ENCODE measurements at regions not wholly inside any gene's neighbourhood (a gene's known extent, or its start where the extent isn't known, plus 50 kb on each side); places are given as distances from the start of the nearest gene placed in this dataset.

GRCh38 chr15:72858205-72858604 is 74.6 kb upstream of the ADPGK start:
- Histone ChIP-seq H4K20me1 (ENCODE audit: insufficient read depth, low read length) (no peaks in the 10 kb centered on the region), H2AFZ (ENCODE audit: low read depth, low read length) (no peak overlapping the region), H3K27me3 (ENCODE audit: insufficient read depth, low read length) (no peaks in the 10 kb centered on the region), H3K27ac (ENCODE audit: low read depth, low read length) (no peak overlapping the region), H3K4me2 (ENCODE audit: low read length) (no peak overlapping the region), H3K9me3 (ENCODE audit: insufficient read depth, low read depth, low read length) (no peaks in the 10 kb centered on the region), H3K4me3 (ENCODE audit: insufficient read depth, low read depth, low read length) (no peak overlapping the region), H3K79me2 (ENCODE audit: insufficient read depth, low read length) (no peaks in the 10 kb centered on the region), H3K9ac (ENCODE audit: low read length) (no peak overlapping the region), H3K4me1 (ENCODE audit: insufficient read depth, low read length) (no peaks in the 10 kb centered on the region), H3K36me3 (ENCODE audit: insufficient read depth, low read length) (no peaks in the 10 kb centered on the region)
- no peaks in the 10 kb centered on the region for H3K36me3 Mint-ChIP-seq (ENCODE audit: low read depth, unreplicated experiment)
- DNase-seq (ENCODE audit: low read depth) (no peak), FAIRE-seq (no peak)
- no peak overlapping the region for H3K4me3 Mint-ChIP-seq (ENCODE audit: unreplicated experiment)
- H3K9me3 Mint-ChIP-seq (ENCODE audit: unreplicated experiment) = peaks cover 4% of the 10 kb centered on the region
- no peak overlapping the region for H3K27ac Mint-ChIP-seq (ENCODE audit: unreplicated experiment)
- H3K27me3 Mint-ChIP-seq (ENCODE audit: low read depth, unreplicated experiment) = peaks cover 4% of the 10 kb centered on the region
- TF ChIP-seq EZH2 (IDR thresholded peaks at IDR 0.05; ENCODE audit: insufficient read depth, low read length) (no peak), CTCF (IDR thresholded peaks at IDR 0.05; ENCODE audit: insufficient read depth, low read depth, low read length) (no peak)
- peaks cover 4% of the 10 kb centered on the region for H3K4me1 Mint-ChIP-seq (ENCODE audit: low read depth, unreplicated experiment)

DNA sequence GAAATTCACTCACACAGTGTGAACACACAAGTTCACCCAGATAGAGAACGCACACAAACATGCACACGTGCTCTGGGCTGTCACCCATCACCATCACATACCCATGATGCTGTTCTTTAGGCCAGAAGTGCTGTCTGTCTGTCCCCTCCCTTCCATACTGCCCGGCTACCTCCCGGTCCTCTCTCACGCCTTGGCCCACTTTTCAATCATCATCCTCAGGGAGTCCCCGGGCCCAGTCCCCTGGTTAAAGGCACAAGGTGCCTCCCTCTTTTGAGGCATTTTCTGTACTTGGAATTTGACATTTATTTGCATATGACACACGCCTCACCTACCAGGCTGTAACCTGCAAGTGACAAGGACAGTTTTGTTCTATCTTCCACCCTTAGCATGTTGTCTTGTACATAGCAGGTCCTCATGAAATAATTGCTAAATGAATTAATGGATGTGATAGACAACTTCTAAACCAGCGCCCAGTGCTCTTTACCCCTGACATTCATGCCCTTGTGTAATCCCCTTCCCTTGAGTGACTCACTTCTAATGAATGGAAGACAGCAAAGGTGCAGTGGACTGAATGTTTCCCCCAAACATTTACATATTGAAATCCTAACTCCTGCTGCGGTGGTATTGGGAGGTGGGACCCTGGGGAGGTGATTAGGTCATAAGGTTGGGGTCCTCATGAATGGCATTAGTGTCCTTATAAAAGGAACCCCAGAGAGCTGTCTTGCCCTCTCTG is 73.9 kb upstream of the ADPGK start:
- Histone ChIP-seq H3K27me3 (ENCODE audit: insufficient read depth, low read length) (no peaks in the 10 kb centered on the region), H3K9ac (ENCODE audit: low read length) (no peak overlapping the region), H3K79me2 (ENCODE audit: insufficient read depth, low read length) (no peaks in the 10 kb centered on the region), H3K4me3 (ENCODE audit: insufficient read depth, low read depth, low read length) (no peak overlapping the region), H3K4me1 (ENCODE audit: insufficient read depth, low read length) (no peaks in the 10 kb centered on the region), H3K4me2 (ENCODE audit: low read length) (no peak overlapping the region), H3K36me3 (ENCODE audit: insufficient read depth, low read length) (no peaks in the 10 kb centered on the region), H2AFZ (ENCODE audit: low read depth, low read length) (no peak overlapping the region), H4K20me1 (ENCODE audit: insufficient read depth, low read length) (no peaks in the 10 kb centered on the region), H3K27ac (ENCODE audit: low read depth, low read length) (no peak overlapping the region), H3K9me3 (ENCODE audit: insufficient read depth, low read depth, low read length) (no peaks in the 10 kb centered on the region)
- FAIRE-seq = no peak
- H3K27ac Mint-ChIP-seq (ENCODE audit: unreplicated experiment) = no peak overlapping the region
- no peak for DNase-seq (ENCODE audit: low read depth)
- no peaks in the 10 kb centered on the region for H3K9me3 Mint-ChIP-seq (ENCODE audit: unreplicated experiment)
- peaks cover 4% of the 10 kb centered on the region for H3K27me3 Mint-ChIP-seq (ENCODE audit: low read depth, unreplicated experiment)
- H3K36me3 Mint-ChIP-seq (ENCODE audit: low read depth, unreplicated experiment) = no peaks in the 10 kb centered on the region
- no peak overlapping the region for H3K4me3 Mint-ChIP-seq (ENCODE audit: unreplicated experiment)
- no peak for TF ChIP-seq CTCF (IDR thresholded peaks at IDR 0.05; ENCODE audit: insufficient read depth, low read depth, low read length)
- TF ChIP-seq EZH2 (IDR thresholded peaks at IDR 0.05; ENCODE audit: insufficient read depth, low read length) = no peak
- no peaks in the 10 kb centered on the region for H3K4me1 Mint-ChIP-seq (ENCODE audit: low read depth, unreplicated experiment)

- no peaks in the 10 kb centered on the region for H3K36me3 Mint-ChIP-seq (ENCODE audit: low read depth, unreplicated experiment)
- no peaks in the 10 kb centered on the region for H3K9me3 ChIP-seq (ENCODE audit: insufficient read depth, low read depth, low read length)
- H3K9me3 Mint-ChIP-seq (ENCODE audit: unreplicated experiment) = no peaks in the 10 kb centered on the region
- TF ChIP-seq EZH2 (IDR thresholded peaks at IDR 0.05; ENCODE audit: insufficient read depth, low read length) (no peak), CTCF (IDR thresholded peaks at IDR 0.05; ENCODE audit: insufficient read depth, low read depth, low read length) (no peak)
- no peaks in the 10 kb centered on the region for H3K4me1 Mint-ChIP-seq (ENCODE audit: low read depth, unreplicated experiment)
- H4K20me1 ChIP-seq (ENCODE audit: insufficient read depth, low read length) = no peaks in the 10 kb centered on the region
- FAIRE-seq = no peak
- H3K4me1 ChIP-seq (ENCODE audit: insufficient read depth, low read length) = no peaks in the 10 kb centered on the region
- H3K79me2 ChIP-seq (ENCODE audit: insufficient read depth, low read length) = no peaks in the 10 kb centered on the region
- H3K27me3 Mint-ChIP-seq (ENCODE audit: low read depth, unreplicated experiment) = peaks cover 4% of the 10 kb centered on the region
- no peaks in the 10 kb centered on the region for H3K36me3 ChIP-seq (ENCODE audit: insufficient read depth, low read length)
- H3K27ac Mint-ChIP-seq (ENCODE audit: unreplicated experiment) = no peak overlapping the region
- no peak overlapping the region for H2AFZ ChIP-seq (ENCODE audit: low read depth, low read length)
- no peak overlapping the region for H3K4me3 ChIP-seq (ENCODE audit: insufficient read depth, low read depth, low read length)
- no peak for DNase-seq (ENCODE audit: low read depth)
- no peaks in the 10 kb centered on the region for H3K27me3 ChIP-seq (ENCODE audit: insufficient read depth, low read length)
- H3K27ac ChIP-seq (ENCODE audit: low read depth, low read length) = no peak overlapping the region
- H3K9ac ChIP-seq (ENCODE audit: low read length) = no peak overlapping the region
- no peak overlapping the region for H3K4me3 Mint-ChIP-seq (ENCODE audit: unreplicated experiment)
- no peak overlapping the region for H3K4me2 ChIP-seq (ENCODE audit: low read length)
These were observed 73.0 kb upstream of the ADPGK start for GRCh38 chr15:72856549-72857040.
